ENCODE measurements at regions not wholly inside any gene's neighbourhood (a gene's known extent, or its start where the extent isn't known, plus 50 kb on each side); places are given as distances from the start of the nearest gene placed in this dataset.

DNA sequence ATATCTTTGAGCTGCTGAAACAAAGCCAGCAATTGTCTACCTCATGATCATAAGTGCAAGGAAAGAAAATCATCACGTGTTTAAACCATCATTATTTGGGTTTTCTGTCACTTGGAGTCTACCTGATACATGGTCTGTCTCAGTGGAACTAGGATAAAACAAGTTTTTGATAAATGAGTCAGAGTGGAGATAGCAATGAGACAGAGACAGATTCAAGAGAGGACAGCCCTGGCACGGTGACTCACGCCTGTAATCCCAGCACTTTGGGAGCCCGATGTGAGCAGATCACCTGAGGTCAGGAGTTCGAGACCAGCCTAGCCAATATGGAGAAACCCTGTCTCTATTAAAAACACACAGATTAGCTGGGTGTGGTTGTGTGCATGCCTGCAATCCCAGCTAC, 93.8 kb downstream of the PMAIP1 start:
- TF ChIP-seq, protein P1, sequence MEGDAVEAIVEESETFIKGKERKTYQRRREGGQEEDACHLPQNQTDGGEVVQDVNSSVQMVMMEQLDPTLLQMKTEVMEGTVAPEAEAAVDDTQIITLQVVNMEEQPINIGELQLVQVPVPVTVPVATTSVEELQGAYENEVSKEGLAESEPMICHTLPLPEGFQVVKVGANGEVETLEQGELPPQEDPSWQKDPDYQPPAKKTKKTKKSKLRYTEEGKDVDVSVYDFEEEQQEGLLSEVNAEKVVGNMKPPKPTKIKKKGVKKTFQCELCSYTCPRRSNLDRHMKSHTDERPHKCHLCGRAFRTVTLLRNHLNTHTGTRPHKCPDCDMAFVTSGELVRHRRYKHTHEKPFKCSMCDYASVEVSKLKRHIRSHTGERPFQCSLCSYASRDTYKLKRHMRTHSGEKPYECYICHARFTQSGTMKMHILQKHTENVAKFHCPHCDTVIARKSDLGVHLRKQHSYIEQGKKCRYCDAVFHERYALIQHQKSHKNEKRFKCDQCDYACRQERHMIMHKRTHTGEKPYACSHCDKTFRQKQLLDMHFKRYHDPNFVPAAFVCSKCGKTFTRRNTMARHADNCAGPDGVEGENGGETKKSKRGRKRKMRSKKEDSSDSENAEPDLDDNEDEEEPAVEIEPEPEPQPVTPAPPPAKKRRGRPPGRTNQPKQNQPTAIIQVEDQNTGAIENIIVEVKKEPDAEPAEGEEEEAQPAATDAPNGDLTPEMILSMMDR (IDR thresholded peaks at IDR 0.05) = no peak
- no peak for TF ChIP-seq POLR2AphosphoS5 (IDR thresholded peaks at IDR 0.05)
